ENCODE measurements at regions not wholly inside any gene's neighbourhood (a gene's known extent, or its start where the extent isn't known, plus 50 kb on each side); places are given as distances from the start of the nearest gene placed in this dataset.

- Mint-ChIP-seq H3K36me3 (no peaks in the 10 kb centered on the region), H3K9me3 (peaks cover 0 to 8% (median 0%) of the 10 kb centered on the region in 8 donors), H3K4me1 (no peaks in the 10 kb centered on the region), H3K4me3 (no peak overlapping the region), H3K27me3 (peaks cover 1 to 3% of the 10 kb centered on the region in 2 donors), H3K27ac (no peak overlapping the region)
- Histone ChIP-seq H3K9me3 (ENCODE audit: control insufficient read depth in 1 of 2, low read length in 2 of 2) (no peaks in the 10 kb centered on the region), H3K36me3 (ENCODE audit: insufficient read depth, low read length) (no peaks in the 10 kb centered on the region), H3K27ac (ENCODE audit: low read depth, low read length) (no peak overlapping the region), H3K4me3 (ENCODE audit: low read length in 2 of 2) (no peak overlapping the region), H3K4me1 (ENCODE audit: insufficient read depth, low read length) (no peaks in the 10 kb centered on the region), H3K27me3 (ENCODE audit: insufficient read depth, low read length) (no peaks in the 10 kb centered on the region)
- intact Hi-C loops (cut with micrococcal nuclease) = no loop called here
- ChIA-PET CTCF (ENCODE audit: partially characterized antibody) (no interaction called here), POLR2A (ENCODE audit: partially characterized antibody) (no interaction called here)
- DNase-seq = no peak
These were observed 91.9 kb upstream of the NPY start for GRCh38 chr7:24192053-24192452.

GRCh38 chr7:24192691-24193090, 91.3 kb upstream of the NPY start:
- POLR2A ChIA-PET (ENCODE audit: partially characterized antibody) = no interaction called here
- intact Hi-C loops (cut with micrococcal nuclease) = no loop called here

GRCh38 chr7:24197852-24198251, 86.1 kb upstream of the NPY start:
- Mint-ChIP-seq H3K9me3 (peaks cover 0 to 4% (median 0%) of the 10 kb centered on the region in 8 donors), H3K27me3 (no peaks in the 10 kb centered on the region), H3K4me1 (peaks cover 9 to 25% (median 15%) of the 10 kb centered on the region in 4 donors), H3K4me3 (no peak overlapping the region), H3K27ac (no peak overlapping the region), H3K36me3 (no peaks in the 10 kb centered on the region)
- POLR2A ChIA-PET (ENCODE audit: partially characterized antibody) = no interaction called here
- H3K27ac ChIP-seq (ENCODE audit: low read depth, low read length) = no peak overlapping the region
- H3K4me1 ChIP-seq (ENCODE audit: insufficient read depth, low read length) = peaks cover 15% of the 10 kb centered on the region
- no peaks in the 10 kb centered on the region for H3K9me3 ChIP-seq (ENCODE audit: control insufficient read depth in 1 of 2, low read length in 2 of 2)
- CTCF ChIA-PET (ENCODE audit: partially characterized antibody) = no interaction called here
- no peak for DNase-seq
- no peaks in the 10 kb centered on the region for H3K36me3 ChIP-seq (ENCODE audit: insufficient read depth, low read length)
- intact Hi-C loops (cut with micrococcal nuclease) = no loop called here
- H3K27me3 ChIP-seq (ENCODE audit: insufficient read depth, low read length) = no peaks in the 10 kb centered on the region
- no peak overlapping the region for H3K4me3 ChIP-seq (ENCODE audit: low read length in 2 of 2)

More at GRCh38 chr7:24192691-24193090, 91.3 kb upstream of the NPY start:
- Mint-ChIP-seq H3K27ac (no peak overlapping the region), H3K4me3 (no peak overlapping the region), H3K9me3 (peaks cover 0 to 8% (median 0%) of the 10 kb centered on the region in 8 donors), H3K36me3 (no peaks in the 10 kb centered on the region), H3K27me3 (peaks cover 1 to 3% of the 10 kb centered on the region in 2 donors), H3K4me1 (no peaks in the 10 kb centered on the region)
- no peak for DNase-seq
- no peak overlapping the region for H3K27ac ChIP-seq (ENCODE audit: low read depth, low read length)
- no peaks in the 10 kb centered on the region for H3K9me3 ChIP-seq (ENCODE audit: control insufficient read depth in 1 of 2, low read length in 2 of 2)
- H3K4me3 ChIP-seq (ENCODE audit: low read length in 2 of 2) = no peak overlapping the region
- H3K27me3 ChIP-seq (ENCODE audit: insufficient read depth, low read length) = no peaks in the 10 kb centered on the region
- H3K36me3 ChIP-seq (ENCODE audit: insufficient read depth, low read length) = no peaks in the 10 kb centered on the region
- CTCF ChIA-PET (ENCODE audit: partially characterized antibody) = no interaction called here
- no peaks in the 10 kb centered on the region for H3K4me1 ChIP-seq (ENCODE audit: insufficient read depth, low read length)

- no peaks in the 10 kb centered on the region for H3K9me3 ChIP-seq (ENCODE audit: control insufficient read depth in 1 of 2, low read length in 2 of 2)
- H3K4me3 Mint-ChIP-seq = peak overlapping the region in 3 of 8 donors; percentile 9 to 45 (median 20)
- no peak overlapping the region for H3K27ac ChIP-seq (ENCODE audit: low read depth, low read length)
- H3K27ac Mint-ChIP-seq = peak overlapping the region in 3 of 7 donors; percentile 20 to 67 (median 53)
- peaks cover 0 to under 1% of the 10 kb centered on the region in 2 donors for H3K27me3 Mint-ChIP-seq
- H3K4me1 Mint-ChIP-seq = peaks cover 9 to 32% (median 16%) of the 10 kb centered on the region in 4 donors
- ChIA-PET CTCF (ENCODE audit: partially characterized antibody) (interaction anchor here (0.6 kb wide), 1 partner anchor 1708 kb away, joined by 3 read pairs; no protein-coding TSS in a partner anchor), POLR2A (ENCODE audit: partially characterized antibody) (no interaction called here)
- H3K4me3 ChIP-seq (ENCODE audit: low read length in 2 of 2) = no peak overlapping the region
- intact Hi-C loops (cut with micrococcal nuclease) = no loop called here
- peaks cover 15% of the 10 kb centered on the region for H3K4me1 ChIP-seq (ENCODE audit: insufficient read depth, low read length)
- H3K36me3 Mint-ChIP-seq = no peaks in the 10 kb centered on the region
- H3K36me3 ChIP-seq (ENCODE audit: insufficient read depth, low read length) = no peaks in the 10 kb centered on the region
- peak in 4 of 5 donors; percentile 45 to 57 (median 48) for DNase-seq
- H3K9me3 Mint-ChIP-seq = peaks cover 0 to 3% (median 0%) of the 10 kb centered on the region in 8 donors
- H3K27me3 ChIP-seq (ENCODE audit: insufficient read depth, low read length) = no peaks in the 10 kb centered on the region
These were observed 84.0 kb upstream of the NPY start for GRCh38 chr7:24199978-24200377.

DNA sequence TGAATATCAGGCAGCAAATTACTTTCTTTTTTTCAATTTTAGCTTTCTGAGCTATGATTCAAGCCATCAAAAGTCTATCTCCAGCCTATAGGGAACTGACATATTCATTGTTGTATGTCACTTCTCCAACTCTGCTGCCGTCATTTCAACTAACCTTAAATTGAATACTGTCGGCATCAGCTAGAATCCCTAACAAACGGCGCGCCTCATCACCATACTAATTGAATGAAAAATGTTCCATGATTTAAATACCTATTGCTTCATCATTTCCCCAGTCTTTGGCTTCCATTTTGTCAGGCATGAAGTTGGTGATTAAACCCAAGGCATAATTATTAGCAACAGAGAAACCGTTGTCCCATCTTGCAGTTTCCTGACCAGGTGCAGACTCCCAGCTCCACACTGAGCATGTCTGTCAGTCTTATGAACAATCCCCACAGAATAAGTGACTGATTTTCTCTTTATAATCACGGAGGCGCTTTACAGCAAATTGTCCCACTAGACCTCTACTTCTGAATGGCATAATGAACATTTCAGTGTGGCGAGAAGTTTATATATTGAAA, 83.5 kb upstream of the NPY start:
- peaks cover 15% of the 10 kb centered on the region for H3K4me1 ChIP-seq (ENCODE audit: insufficient read depth, low read length)
- H3K9me3 ChIP-seq (ENCODE audit: control insufficient read depth in 1 of 2, low read length in 2 of 2) = no peaks in the 10 kb centered on the region
- no peak overlapping the region for H3K27ac ChIP-seq (ENCODE audit: low read depth, low read length)
- peak overlapping the region in 1 of 7 donors; percentile 71 for H3K27ac Mint-ChIP-seq
- no peak overlapping the region for H3K4me3 ChIP-seq (ENCODE audit: low read length in 2 of 2)
- H3K4me3 Mint-ChIP-seq = no peak overlapping the region
- ChIA-PET POLR2A (ENCODE audit: partially characterized antibody) (no interaction called here), CTCF (ENCODE audit: partially characterized antibody) (interaction anchor here (0.6 kb wide), 1 partner anchor 1709 kb away, joined by 3 read pairs; no protein-coding TSS in a partner anchor)
- peaks cover 9 to 32% (median 16%) of the 10 kb centered on the region in 4 donors for H3K4me1 Mint-ChIP-seq
- intact Hi-C loops (cut with micrococcal nuclease) = no loop called here
- no peaks in the 10 kb centered on the region for H3K36me3 ChIP-seq (ENCODE audit: insufficient read depth, low read length)
- peaks cover 0 to 3% of the 10 kb centered on the region in 2 donors for H3K27me3 Mint-ChIP-seq
- H3K9me3 Mint-ChIP-seq = peaks cover 0 to 3% (median 0%) of the 10 kb centered on the region in 8 donors
- H3K36me3 Mint-ChIP-seq = no peaks in the 10 kb centered on the region
- no peaks in the 10 kb centered on the region for H3K27me3 ChIP-seq (ENCODE audit: insufficient read depth, low read length)
- DNase-seq = no peak

GRCh38 chr7:24201226-24201625, 82.8 kb upstream of the NPY start:
- no peak for DNase-seq
- H3K36me3 Mint-ChIP-seq = no peaks in the 10 kb centered on the region
- no peaks in the 10 kb centered on the region for H3K36me3 ChIP-seq (ENCODE audit: insufficient read depth, low read length)
- H3K27ac Mint-ChIP-seq = no peak overlapping the region
- H3K9me3 ChIP-seq (ENCODE audit: control insufficient read depth in 1 of 2, low read length in 2 of 2) = no peaks in the 10 kb centered on the region
- no peak overlapping the region for H3K4me3 Mint-ChIP-seq
- intact Hi-C loops (cut with micrococcal nuclease) = no loop called here
- H3K27ac ChIP-seq (ENCODE audit: low read depth, low read length) = no peak overlapping the region
- no peaks in the 10 kb centered on the region for H3K27me3 ChIP-seq (ENCODE audit: insufficient read depth, low read length)
- H3K4me1 Mint-ChIP-seq = peaks cover 9 to 32% (median 16%) of the 10 kb centered on the region in 4 donors
- peaks cover 0 to 3% (median 0%) of the 10 kb centered on the region in 8 donors for H3K9me3 Mint-ChIP-seq
- peaks cover 15% of the 10 kb centered on the region for H3K4me1 ChIP-seq (ENCODE audit: insufficient read depth, low read length)
- H3K4me3 ChIP-seq (ENCODE audit: low read length in 2 of 2) = no peak overlapping the region
- peaks cover 0 to 3% of the 10 kb centered on the region in 2 donors for H3K27me3 Mint-ChIP-seq
- CTCF ChIA-PET (ENCODE audit: partially characterized antibody) = no interaction called here
- POLR2A ChIA-PET (ENCODE audit: partially characterized antibody) = no interaction called here

GRCh38 chr7:24212073-24212472, 71.9 kb upstream of the NPY start:
- Histone ChIP-seq H3K4me3 (ENCODE audit: low read length in 2 of 2) (no peak overlapping the region), H3K36me3 (ENCODE audit: insufficient read depth, low read length) (no peaks in the 10 kb centered on the region), H3K27ac (ENCODE audit: low read depth, low read length) (no peak overlapping the region), H3K9me3 (ENCODE audit: control insufficient read depth in 1 of 2, low read length in 2 of 2) (no peaks in the 10 kb centered on the region), H3K27me3 (ENCODE audit: insufficient read depth, low read length) (no peaks in the 10 kb centered on the region), H3K4me1 (ENCODE audit: insufficient read depth, low read length) (no peaks in the 10 kb centered on the region)
- ChIA-PET CTCF (ENCODE audit: partially characterized antibody) (no interaction called here), POLR2A (ENCODE audit: partially characterized antibody) (no interaction called here)
- no peak overlapping the region for H3K27ac Mint-ChIP-seq
- intact Hi-C loops (cut with micrococcal nuclease) = no loop called here
- H3K4me3 Mint-ChIP-seq = no peak overlapping the region
- no peak for DNase-seq
- peaks cover 0 to 3% (median 0%) of the 10 kb centered on the region in 8 donors for H3K9me3 Mint-ChIP-seq
- no peaks in the 10 kb centered on the region for H3K36me3 Mint-ChIP-seq
- peaks cover 0 to 1% of the 10 kb centered on the region in 2 donors for H3K27me3 Mint-ChIP-seq
- H3K4me1 Mint-ChIP-seq = no peaks in the 10 kb centered on the region

Measured in CD4-positive, alpha-beta memory T cell (primary cell).